GM12878 (cell line): ENCODE measurements at regions not wholly inside any gene's neighbourhood (a gene's known extent, or its start where the extent isn't known, plus 50 kb on each side); places are given as distances from the start of the nearest gene placed in this dataset.

Source experiments
- CHD4 ChIP-seq: fragments of 200-600 bp; sonication (generic); IDR thresholded peaks from 2 replicates; pipeline ENCODE4 v1.6.1; 2016; ENCODE audit warnings: mild to moderate bottlenecking
- CREB1 ChIP-seq: IDR thresholded peaks from 2 replicates; pipeline ENCODE4 v1.6.1; 2012; ENCODE audit warnings: low read depth, mild to moderate bottlenecking, inconsistent platforms
- ETV6 ChIP-seq, 2 experiments: fragments of 450-650 bp in 1 of 2; IDR thresholded peaks in 1 of 2; conservative IDR thresholded peaks in 1 of 2; 2 replicates each; pipeline ENCODE4 v1.6.1; 2014; ENCODE audit warnings: antibody characterized with exemption in 1 of 2, borderline replicate concordance in 1 of 2, low read depth in 1 of 2, mild to moderate bottlenecking in 1 of 2, moderate library complexity in 1 of 2
- POLR2A ChIP-seq: IDR thresholded peaks from 2 replicates; pipeline ENCODE4 v1.6.1; 2011; ENCODE audit warnings: low read depth, mild to moderate bottlenecking, low read length
- SIN3A ChIP-seq: IDR thresholded peaks from 2 replicates; pipeline ENCODE4 v1.6.1; 2012; ENCODE audit warnings: low read depth, low read length, improper control_type of control experiment
- SUZ12 ChIP-seq: fragments of 200-600 bp; sonication (generic); IDR thresholded peaks from one replicate; pipeline ENCODE4 v1.6.1; 2018; ENCODE audit warnings: antibody characterized with exemption, mild to moderate bottlenecking; ENCODE audit not compliant: unreplicated experiment
- TF ChIP-seq, protein P1 (sequence below): fragments of 450-650 bp; IDR thresholded peaks from 2 replicates; pipeline ENCODE4 v1.6.1; 2017; ENCODE audit warnings: antibody characterized with exemption, mild to moderate bottlenecking, moderate library complexity
- TF ChIP-seq, protein P2 (sequence below): fragments of 450-650 bp; IDR thresholded peaks from 2 replicates; pipeline ENCODE4 v1.6.1; 2017; ENCODE audit warnings: mild to moderate bottlenecking, moderate library complexity
- TF ChIP-seq, protein P3 (sequence below), 3 experiments: IDR thresholded peaks in 2 of 3; conservative IDR thresholded peaks in 1 of 3; 2 replicates each; pipeline ENCODE4 v1.5.1; 2011; ENCODE audit warnings: low read depth in 3 of 3, low read length in 3 of 3, mild to moderate bottlenecking in 3 of 3, control low read depth in 2 of 3, moderate library complexity in 2 of 3, inconsistent platforms in 1 of 3, mixed read lengths in 1 of 3; ENCODE audit not compliant: control insufficient read depth in 2 of 3, insufficient read depth in 1 of 3; ENCODE audit errors: extremely low read depth in 1 of 3
- TF ChIP-seq, protein P4 (sequence below): IDR thresholded peaks from 2 replicates; pipeline ENCODE4 v1.6.1; 2012; ENCODE audit warnings: improper control_type of control experiment, low read depth, low read length; ENCODE audit not compliant: insufficient replicate concordance

DNA sequence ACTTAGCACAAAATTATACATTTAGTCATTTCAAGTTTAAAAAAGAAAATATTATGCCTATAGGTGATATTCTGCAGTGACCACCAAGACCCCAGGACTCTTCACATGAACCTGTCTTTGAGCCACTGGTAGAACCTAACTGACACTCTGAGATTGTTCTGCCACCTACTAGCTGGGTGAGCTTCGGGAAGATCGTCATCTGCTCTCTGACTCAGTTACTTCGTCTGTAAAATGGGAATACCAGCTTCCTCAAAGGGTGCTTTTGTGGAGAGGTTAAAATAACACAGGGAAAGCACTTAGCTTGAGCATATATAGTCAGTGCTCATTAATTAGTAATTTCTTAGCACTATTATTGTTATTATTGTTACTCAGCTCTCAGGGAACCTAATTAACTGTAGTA, 228.5 kb upstream of the JUN start:
- TF ChIP-seq, protein P1, sequence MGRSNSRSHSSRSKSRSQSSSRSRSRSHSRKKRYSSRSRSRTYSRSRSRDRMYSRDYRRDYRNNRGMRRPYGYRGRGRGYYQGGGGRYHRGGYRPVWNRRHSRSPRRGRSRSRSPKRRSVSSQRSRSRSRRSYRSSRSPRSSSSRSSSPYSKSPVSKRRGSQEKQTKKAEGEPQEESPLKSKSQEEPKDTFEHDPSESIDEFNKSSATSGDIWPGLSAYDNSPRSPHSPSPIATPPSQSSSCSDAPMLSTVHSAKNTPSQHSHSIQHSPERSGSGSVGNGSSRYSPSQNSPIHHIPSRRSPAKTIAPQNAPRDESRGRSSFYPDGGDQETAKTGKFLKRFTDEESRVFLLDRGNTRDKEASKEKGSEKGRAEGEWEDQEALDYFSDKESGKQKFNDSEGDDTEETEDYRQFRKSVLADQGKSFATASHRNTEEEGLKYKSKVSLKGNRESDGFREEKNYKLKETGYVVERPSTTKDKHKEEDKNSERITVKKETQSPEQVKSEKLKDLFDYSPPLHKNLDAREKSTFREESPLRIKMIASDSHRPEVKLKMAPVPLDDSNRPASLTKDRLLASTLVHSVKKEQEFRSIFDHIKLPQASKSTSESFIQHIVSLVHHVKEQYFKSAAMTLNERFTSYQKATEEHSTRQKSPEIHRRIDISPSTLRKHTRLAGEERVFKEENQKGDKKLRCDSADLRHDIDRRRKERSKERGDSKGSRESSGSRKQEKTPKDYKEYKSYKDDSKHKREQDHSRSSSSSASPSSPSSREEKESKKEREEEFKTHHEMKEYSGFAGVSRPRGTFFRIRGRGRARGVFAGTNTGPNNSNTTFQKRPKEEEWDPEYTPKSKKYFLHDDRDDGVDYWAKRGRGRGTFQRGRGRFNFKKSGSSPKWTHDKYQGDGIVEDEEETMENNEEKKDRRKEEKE, result no peak
- TF ChIP-seq SUZ12 (no peak), POLR2A (no peak), ETV6 (conservative IDR thresholded peaks at IDR 0.05 in 1 of 2, IDR thresholded peaks at IDR 0.05 in 1 of 2; ENCODE audit: borderline replicate concordance in 1 of 2, low read depth in 1 of 2) (no peak), CREB1 (no peak), CHD4 (no peak), SIN3A (no peak)
- TF ChIP-seq, protein P2, sequence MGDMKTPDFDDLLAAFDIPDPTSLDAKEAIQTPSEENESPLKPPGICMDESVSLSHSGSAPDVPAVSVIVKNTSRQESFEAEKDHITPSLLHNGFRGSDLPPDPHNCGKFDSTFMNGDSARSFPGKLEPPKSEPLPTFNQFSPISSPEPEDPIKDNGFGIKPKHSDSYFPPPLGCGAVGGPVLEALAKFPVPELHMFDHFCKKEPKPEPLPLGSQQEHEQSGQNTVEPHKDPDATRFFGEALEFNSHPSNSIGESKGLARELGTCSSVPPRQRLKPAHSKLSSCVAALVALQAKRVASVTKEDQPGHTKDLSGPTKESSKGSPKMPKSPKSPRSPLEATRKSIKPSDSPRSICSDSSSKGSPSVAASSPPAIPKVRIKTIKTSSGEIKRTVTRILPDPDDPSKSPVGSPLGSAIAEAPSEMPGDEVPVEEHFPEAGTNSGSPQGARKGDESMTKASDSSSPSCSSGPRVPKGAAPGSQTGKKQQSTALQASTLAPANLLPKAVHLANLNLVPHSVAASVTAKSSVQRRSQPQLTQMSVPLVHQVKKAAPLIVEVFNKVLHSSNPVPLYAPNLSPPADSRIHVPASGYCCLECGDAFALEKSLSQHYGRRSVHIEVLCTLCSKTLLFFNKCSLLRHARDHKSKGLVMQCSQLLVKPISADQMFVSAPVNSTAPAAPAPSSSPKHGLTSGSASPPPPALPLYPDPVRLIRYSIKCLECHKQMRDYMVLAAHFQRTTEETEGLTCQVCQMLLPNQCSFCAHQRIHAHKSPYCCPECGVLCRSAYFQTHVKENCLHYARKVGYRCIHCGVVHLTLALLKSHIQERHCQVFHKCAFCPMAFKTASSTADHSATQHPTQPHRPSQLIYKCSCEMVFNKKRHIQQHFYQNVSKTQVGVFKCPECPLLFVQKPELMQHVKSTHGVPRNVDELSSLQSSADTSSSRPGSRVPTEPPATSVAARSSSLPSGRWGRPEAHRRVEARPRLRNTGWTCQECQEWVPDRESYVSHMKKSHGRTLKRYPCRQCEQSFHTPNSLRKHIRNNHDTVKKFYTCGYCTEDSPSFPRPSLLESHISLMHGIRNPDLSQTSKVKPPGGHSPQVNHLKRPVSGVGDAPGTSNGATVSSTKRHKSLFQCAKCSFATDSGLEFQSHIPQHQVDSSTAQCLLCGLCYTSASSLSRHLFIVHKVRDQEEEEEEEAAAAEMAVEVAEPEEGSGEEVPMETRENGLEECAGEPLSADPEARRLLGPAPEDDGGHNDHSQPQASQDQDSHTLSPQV, result no peak
- TF ChIP-seq, protein P3, sequence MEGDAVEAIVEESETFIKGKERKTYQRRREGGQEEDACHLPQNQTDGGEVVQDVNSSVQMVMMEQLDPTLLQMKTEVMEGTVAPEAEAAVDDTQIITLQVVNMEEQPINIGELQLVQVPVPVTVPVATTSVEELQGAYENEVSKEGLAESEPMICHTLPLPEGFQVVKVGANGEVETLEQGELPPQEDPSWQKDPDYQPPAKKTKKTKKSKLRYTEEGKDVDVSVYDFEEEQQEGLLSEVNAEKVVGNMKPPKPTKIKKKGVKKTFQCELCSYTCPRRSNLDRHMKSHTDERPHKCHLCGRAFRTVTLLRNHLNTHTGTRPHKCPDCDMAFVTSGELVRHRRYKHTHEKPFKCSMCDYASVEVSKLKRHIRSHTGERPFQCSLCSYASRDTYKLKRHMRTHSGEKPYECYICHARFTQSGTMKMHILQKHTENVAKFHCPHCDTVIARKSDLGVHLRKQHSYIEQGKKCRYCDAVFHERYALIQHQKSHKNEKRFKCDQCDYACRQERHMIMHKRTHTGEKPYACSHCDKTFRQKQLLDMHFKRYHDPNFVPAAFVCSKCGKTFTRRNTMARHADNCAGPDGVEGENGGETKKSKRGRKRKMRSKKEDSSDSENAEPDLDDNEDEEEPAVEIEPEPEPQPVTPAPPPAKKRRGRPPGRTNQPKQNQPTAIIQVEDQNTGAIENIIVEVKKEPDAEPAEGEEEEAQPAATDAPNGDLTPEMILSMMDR (IDR thresholded peaks at IDR 0.05 in 2 of 3, conservative IDR thresholded peaks at IDR 0.05 in 1 of 3; ENCODE audit: control insufficient read depth in 2 of 3, extremely low read depth in 1 of 3, insufficient read depth in 1 of 3, low read depth in 3 of 3, low read length in 3 of 3), result no peak
- TF ChIP-seq, protein P4, sequence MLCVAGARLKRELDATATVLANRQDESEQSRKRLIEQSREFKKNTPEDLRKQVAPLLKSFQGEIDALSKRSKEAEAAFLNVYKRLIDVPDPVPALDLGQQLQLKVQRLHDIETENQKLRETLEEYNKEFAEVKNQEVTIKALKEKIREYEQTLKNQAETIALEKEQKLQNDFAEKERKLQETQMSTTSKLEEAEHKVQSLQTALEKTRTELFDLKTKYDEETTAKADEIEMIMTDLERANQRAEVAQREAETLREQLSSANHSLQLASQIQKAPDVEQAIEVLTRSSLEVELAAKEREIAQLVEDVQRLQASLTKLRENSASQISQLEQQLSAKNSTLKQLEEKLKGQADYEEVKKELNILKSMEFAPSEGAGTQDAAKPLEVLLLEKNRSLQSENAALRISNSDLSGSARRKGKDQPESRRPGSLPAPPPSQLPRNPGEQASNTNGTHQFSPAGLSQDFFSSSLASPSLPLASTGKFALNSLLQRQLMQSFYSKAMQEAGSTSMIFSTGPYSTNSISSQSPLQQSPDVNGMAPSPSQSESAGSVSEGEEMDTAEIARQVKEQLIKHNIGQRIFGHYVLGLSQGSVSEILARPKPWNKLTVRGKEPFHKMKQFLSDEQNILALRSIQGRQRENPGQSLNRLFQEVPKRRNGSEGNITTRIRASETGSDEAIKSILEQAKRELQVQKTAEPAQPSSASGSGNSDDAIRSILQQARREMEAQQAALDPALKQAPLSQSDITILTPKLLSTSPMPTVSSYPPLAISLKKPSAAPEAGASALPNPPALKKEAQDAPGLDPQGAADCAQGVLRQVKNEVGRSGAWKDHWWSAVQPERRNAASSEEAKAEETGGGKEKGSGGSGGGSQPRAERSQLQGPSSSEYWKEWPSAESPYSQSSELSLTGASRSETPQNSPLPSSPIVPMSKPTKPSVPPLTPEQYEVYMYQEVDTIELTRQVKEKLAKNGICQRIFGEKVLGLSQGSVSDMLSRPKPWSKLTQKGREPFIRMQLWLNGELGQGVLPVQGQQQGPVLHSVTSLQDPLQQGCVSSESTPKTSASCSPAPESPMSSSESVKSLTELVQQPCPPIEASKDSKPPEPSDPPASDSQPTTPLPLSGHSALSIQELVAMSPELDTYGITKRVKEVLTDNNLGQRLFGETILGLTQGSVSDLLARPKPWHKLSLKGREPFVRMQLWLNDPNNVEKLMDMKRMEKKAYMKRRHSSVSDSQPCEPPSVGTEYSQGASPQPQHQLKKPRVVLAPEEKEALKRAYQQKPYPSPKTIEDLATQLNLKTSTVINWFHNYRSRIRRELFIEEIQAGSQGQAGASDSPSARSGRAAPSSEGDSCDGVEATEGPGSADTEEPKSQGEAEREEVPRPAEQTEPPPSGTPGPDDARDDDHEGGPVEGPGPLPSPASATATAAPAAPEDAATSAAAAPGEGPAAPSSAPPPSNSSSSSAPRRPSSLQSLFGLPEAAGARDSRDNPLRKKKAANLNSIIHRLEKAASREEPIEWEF, result no peak
